HG03060 (cell line): ENCODE measurements at regions not wholly inside any gene's neighbourhood (a gene's known extent, or its start where the extent isn't known, plus 50 kb on each side); places are given as distances from the start of the nearest gene placed in this dataset.
"Not testable (repeated sequence)": the region's sequence is repeated elsewhere in the genome, so short reads cannot be mapped to it uniquely, and the experiment has no call there.

ENCODE experiments used
- ATAC-seq: cut with Tn5 transposase; IDR thresholded peaks from one replicate; pipeline ENCODE4 v1.9.1; 2021; ENCODE audit warnings: low read depth, moderate number of reproducible peaks; ENCODE audit not compliant: unreplicated experiment

- no peak for ATAC-seq
These were observed 532.4 kb upstream of the ITGA1 start for GRCh38 chr5:52255308-52255707.

- no peak for ATAC-seq
These were observed 524.9 kb upstream of the ITGA1 start for GRCh38 chr5:52262844-52263243.

GRCh38 chr5:52269401-52269800 is 518.3 kb upstream of the ITGA1 start:
- ATAC-seq, result no peak

- no peak for ATAC-seq
These were observed 517.9 kb upstream of the ITGA1 start for GRCh38 chr5:52269859-52270258.

GRCh38 chr5:52275639-52276038 is 512.1 kb upstream of the ITGA1 start:
- ATAC-seq, result no peak

- no peak for ATAC-seq
These were observed 510.6 kb upstream of the ITGA1 start for GRCh38 chr5:52277101-52277500.

GRCh38 chr5:52282647-52283046 is 505.1 kb upstream of the ITGA1 start:
- ATAC-seq, result no peak

- ATAC-seq, result no peak
These were observed 504.5 kb upstream of the ITGA1 start for GRCh38 chr5:52283221-52283620.

- no peak for ATAC-seq
These were observed 486.9 kb upstream of the ITGA1 start for GRCh38 chr5:52300703-52301372.

GRCh38 chr5:52304816-52305215 is 482.9 kb upstream of the ITGA1 start:
- not testable (repeated sequence) for ATAC-seq

GRCh38 chr5:52328220-52328806 is 459.4 kb upstream of the ITGA1 start:
- no peak for ATAC-seq

GRCh38 chr5:52331725-52332124 is 456.0 kb upstream of the ITGA1 start:
- ATAC-seq, result no peak

GRCh38 chr5:52334367-52334766 is 453.3 kb upstream of the ITGA1 start:
- ATAC-seq, result no peak

GRCh38 chr5:52339285-52339684 is 448.4 kb upstream of the ITGA1 start:
- ATAC-seq, result no peak

- ATAC-seq, result no peak
These were observed 445.4 kb upstream of the ITGA1 start for GRCh38 chr5:52342361-52342760.

GRCh38 chr5:52356311-52356918 is 431.3 kb upstream of the ITGA1 start:
- ATAC-seq, result no peak

GRCh38 chr5:52359261-52359660 is 428.5 kb upstream of the ITGA1 start:
- ATAC-seq, result no peak

GRCh38 chr5:52360985-52361384 is 426.7 kb upstream of the ITGA1 start:
- ATAC-seq, result no peak

- ATAC-seq, result no peak
These were observed 413.4 kb upstream of the ITGA1 start for GRCh38 chr5:52374286-52374685.

- ATAC-seq, result no peak
These were observed 411.7 kb upstream of the ITGA1 start for GRCh38 chr5:52375969-52376368.

- ATAC-seq, result no peak
These were observed 411.1 kb upstream of the ITGA1 start for GRCh38 chr5:52376592-52376991.

GRCh38 chr5:52378237-52378636 is 409.5 kb upstream of the ITGA1 start:
- no peak for ATAC-seq
